ENCODE measurements at regions not wholly inside any gene's neighbourhood (a gene's known extent, or its start where the extent isn't known, plus 50 kb on each side); places are given as distances from the start of the nearest gene placed in this dataset.
"Not testable (repeated sequence)": the region's sequence is repeated elsewhere in the genome, so short reads cannot be mapped to it uniquely, and the experiment has no call there.

DNA sequence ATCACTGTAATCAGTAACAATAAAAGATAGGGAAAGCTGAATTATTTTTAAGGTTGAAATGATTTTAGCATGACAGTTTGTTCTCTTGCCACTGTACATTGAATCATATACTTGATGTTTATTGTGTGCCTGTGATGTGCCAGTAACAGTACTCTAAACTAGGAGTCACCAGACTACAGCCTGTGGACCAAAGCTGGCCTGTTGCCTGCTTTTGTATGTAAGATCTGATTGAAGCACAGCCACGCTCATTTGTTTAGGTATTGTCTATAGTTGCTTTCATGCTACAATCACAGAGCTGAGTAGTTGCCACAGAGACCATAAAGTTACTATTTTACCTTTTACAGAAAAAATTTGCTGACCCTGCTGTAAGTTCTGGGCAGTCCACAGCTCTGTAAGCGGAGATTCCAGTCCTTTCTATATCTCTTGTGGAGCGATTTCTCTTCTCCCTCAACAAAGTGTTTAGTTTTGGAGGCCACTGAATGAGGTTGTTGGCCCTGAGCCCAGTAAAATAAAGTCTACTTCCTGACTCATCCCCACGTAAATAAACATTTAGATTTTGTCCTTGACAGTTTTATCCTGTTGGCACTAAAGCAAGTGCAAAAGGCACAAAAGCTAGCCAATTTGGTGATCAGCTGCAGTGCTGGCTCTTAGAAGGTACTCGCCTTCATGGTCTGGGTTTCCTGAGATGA lies 173.7 kb upstream of the VKORC1L1 start:
- TF ChIP-seq, protein P1, sequence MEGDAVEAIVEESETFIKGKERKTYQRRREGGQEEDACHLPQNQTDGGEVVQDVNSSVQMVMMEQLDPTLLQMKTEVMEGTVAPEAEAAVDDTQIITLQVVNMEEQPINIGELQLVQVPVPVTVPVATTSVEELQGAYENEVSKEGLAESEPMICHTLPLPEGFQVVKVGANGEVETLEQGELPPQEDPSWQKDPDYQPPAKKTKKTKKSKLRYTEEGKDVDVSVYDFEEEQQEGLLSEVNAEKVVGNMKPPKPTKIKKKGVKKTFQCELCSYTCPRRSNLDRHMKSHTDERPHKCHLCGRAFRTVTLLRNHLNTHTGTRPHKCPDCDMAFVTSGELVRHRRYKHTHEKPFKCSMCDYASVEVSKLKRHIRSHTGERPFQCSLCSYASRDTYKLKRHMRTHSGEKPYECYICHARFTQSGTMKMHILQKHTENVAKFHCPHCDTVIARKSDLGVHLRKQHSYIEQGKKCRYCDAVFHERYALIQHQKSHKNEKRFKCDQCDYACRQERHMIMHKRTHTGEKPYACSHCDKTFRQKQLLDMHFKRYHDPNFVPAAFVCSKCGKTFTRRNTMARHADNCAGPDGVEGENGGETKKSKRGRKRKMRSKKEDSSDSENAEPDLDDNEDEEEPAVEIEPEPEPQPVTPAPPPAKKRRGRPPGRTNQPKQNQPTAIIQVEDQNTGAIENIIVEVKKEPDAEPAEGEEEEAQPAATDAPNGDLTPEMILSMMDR (IDR thresholded peaks at IDR 0.05): not testable (repeated sequence)
- not testable (repeated sequence) for TF ChIP-seq POLR2A (IDR thresholded peaks at IDR 0.05)

Measured in transverse colon (tissue), 3 donors.